Colon (tissue), 2 donors: ENCODE measurements at regions not wholly inside any gene's neighbourhood (a gene's known extent, or its start where the extent isn't known, plus 50 kb on each side); places are given as distances from the start of the nearest gene placed in this dataset.
"Not testable (repeated sequence)": the region's sequence is repeated elsewhere in the genome, so short reads cannot be mapped to it uniquely, and the experiment has no call there.

Experiments
- FAIRE-seq: peaks from 2 replicates; lab custom pipeline; 2012; peaks lifted over from hg19 to GRCh38; lab: Jason Lieb, UNC
- donor health status: control.
- donor health status: control.

- FAIRE-seq = no peak
These were observed 218.5 kb upstream of the FGF13 start for GRCh38 chrX:138929926-138930582.

GRCh38 chrX:138928737-138929459 lies 217.4 kb upstream of the FGF13 start:
- FAIRE-seq = peak; percentile 75

GRCh38 chrX:138925330-138925729 lies 213.8 kb upstream of the FGF13 start:
- FAIRE-seq = no peak

- FAIRE-seq = no peak
These were observed 212.3 kb upstream of the FGF13 start for GRCh38 chrX:138923805-138924204.

- FAIRE-seq = no peak
These were observed 209.5 kb upstream of the FGF13 start for GRCh38 chrX:138921031-138921430.

GRCh38 chrX:138917781-138918180 lies 206.3 kb upstream of the FGF13 start:
- peak; percentile 83 for FAIRE-seq

GRCh38 chrX:138914767-138915166 lies 203.2 kb upstream of the FGF13 start:
- no peak for FAIRE-seq

GRCh38 chrX:138908577-138908976 lies 197.1 kb upstream of the FGF13 start:
- FAIRE-seq = no peak

- no peak for FAIRE-seq
These were observed 186.3 kb upstream of the FGF13 start for GRCh38 chrX:138897621-138898492.

GRCh38 chrX:138890491-138890890 lies 179.0 kb upstream of the FGF13 start:
- no peak for FAIRE-seq

- no peak for FAIRE-seq
These were observed 177.6 kb upstream of the FGF13 start for GRCh38 chrX:138889149-138889548.

GRCh38 chrX:138886769-138887168 lies 175.3 kb upstream of the FGF13 start:
- FAIRE-seq = no peak

GRCh38 chrX:138885886-138886285 lies 174.4 kb upstream of the FGF13 start:
- no peak for FAIRE-seq

- not testable (repeated sequence) for FAIRE-seq
These were observed 168.8 kb upstream of the FGF13 start for GRCh38 chrX:138880293-138880692.

- FAIRE-seq = no peak
These were observed 166.2 kb upstream of the FGF13 start for GRCh38 chrX:138877746-138878145.

GRCh38 chrX:138875472-138875871 lies 164.0 kb upstream of the FGF13 start:
- FAIRE-seq = no peak

- FAIRE-seq = no peak
These were observed 162.9 kb upstream of the FGF13 start for GRCh38 chrX:138874271-138874935.

GRCh38 chrX:138873640-138874039 lies 162.1 kb upstream of the FGF13 start:
- FAIRE-seq = not testable (repeated sequence)

GRCh38 chrX:138872537-138872936 lies 161.0 kb upstream of the FGF13 start:
- FAIRE-seq = no peak

- FAIRE-seq = no peak
These were observed 160.2 kb upstream of the FGF13 start for GRCh38 chrX:138871739-138872138.

GRCh38 chrX:138866643-138867042 lies 155.1 kb upstream of the FGF13 start:
- FAIRE-seq = no peak

GRCh38 chrX:138865093-138865649 lies 153.7 kb upstream of the FGF13 start:
- no peak for FAIRE-seq
